Tibial nerve (tissue), 3 donors: ENCODE measurements at regions not wholly inside any gene's neighbourhood (a gene's known extent, or its start where the extent isn't known, plus 50 kb on each side); places are given as distances from the start of the nearest gene placed in this dataset.

ENCODE experiments used
- CTCF ChIP-seq, 5 experiments: fragments of 200-600 bp in 3 of 5; fragments of 450-650 bp in 2 of 5; sonication (generic) in 3 of 5; IDR thresholded peaks; one replicate each; pipeline ENCODE4 v1.5.1; 2016 to 2019; ENCODE audit warnings: antibody characterized with exemption in 5 of 5, mild to moderate bottlenecking in 3 of 5, moderate library complexity in 2 of 5
- POLR2A ChIP-seq, 2 donors: fragments of 450-650 bp; IDR thresholded peaks; one replicate each; pipeline ENCODE4 v1.6.1; 2017; ENCODE audit warnings: antibody characterized with exemption in 2 of 2, mild to moderate bottlenecking in 2 of 2, moderate library complexity in 2 of 2

DNA sequence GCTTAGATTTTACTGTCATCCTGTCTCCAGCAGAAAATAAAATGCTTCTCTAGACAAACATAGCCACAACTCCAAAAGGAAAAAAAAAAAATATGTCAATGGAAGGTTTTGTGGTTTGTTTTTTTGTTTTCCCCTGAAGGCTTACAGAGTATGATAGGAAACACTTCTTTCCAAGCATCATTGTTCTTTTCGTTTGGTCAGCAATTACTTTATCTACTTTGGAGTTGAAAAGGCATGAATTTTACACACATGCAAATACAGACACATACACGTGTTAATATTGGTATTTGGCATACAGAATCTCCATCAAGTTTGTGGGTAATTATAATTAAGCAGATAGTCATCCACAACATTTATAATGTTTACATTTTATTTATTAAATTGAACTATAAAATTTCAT, 496.9 kb upstream of the MBL2 start:
- TF ChIP-seq POLR2A (IDR thresholded peaks at IDR 0.05) (no peak), CTCF (IDR thresholded peaks at IDR 0.05) (no peak)
